ENCODE measurements at regions not wholly inside any gene's neighbourhood (a gene's known extent, or its start where the extent isn't known, plus 50 kb on each side); places are given as distances from the start of the nearest gene placed in this dataset.

- H3F3A ChIP-seq (ENCODE audit: low read length, unreplicated experiment) = no peaks in the 10 kb centered on the region
- no peaks in the 10 kb centered on the region for H3K79me2 ChIP-seq (ENCODE audit: low read length)
- no peaks in the 10 kb centered on the region for H3K9me3 ChIP-seq (ENCODE audit: low read length)
- POLR2A ChIA-PET (ENCODE audit: unreplicated experiment) = no interaction called here
- no peak overlapping the region for H2AFZ ChIP-seq (ENCODE audit: low read length)
- BruUV-seq (replicated peaks) = no TSS peak
- H3K27ac ChIP-seq (ENCODE audit: low read length) = no peak overlapping the region
- CTCF ChIA-PET = no interaction called here
- H3K4me2 ChIP-seq (ENCODE audit: low read length) = no peak overlapping the region
- H3K9ac ChIP-seq (ENCODE audit: low read length) = no peak overlapping the region
- no peaks in the 10 kb centered on the region for H3K27me3 ChIP-seq (ENCODE audit: low read length)
- H4K20me1 ChIP-seq (ENCODE audit: low read length) = no peaks in the 10 kb centered on the region
- intact Hi-C loops (cut with micrococcal nuclease) = no loop called here
- ATAC-seq = no peak
- TF ChIP-seq CTCF (conservative IDR thresholded peaks at IDR 0.05; ENCODE audit: low read depth, low read length) = no peak
- no peak for TF ChIP-seq EZH2phosphoT487 (IDR thresholded peaks at IDR 0.05; ENCODE audit: borderline replicate concordance, low read length)
- TF ChIP-seq EZH2 (IDR thresholded peaks at IDR 0.05; ENCODE audit: low read length, unreplicated experiment) = no peak
- H3K36me3 ChIP-seq (ENCODE audit: low read depth, low read length) = no peaks in the 10 kb centered on the region
- no peak for DNase-seq
- H3K4me1 ChIP-seq (ENCODE audit: insufficient read depth, low read length) = no peaks in the 10 kb centered on the region
- no peak overlapping the region for H3K4me3 ChIP-seq (ENCODE audit: low read length)
- no peaks in the 10 kb centered on the region for H3K9me2 ChIP-seq (replicated peaks; ENCODE audit: low read length)
Measured at GRCh38 chr1:14098294-14098913, 398.4 kb downstream of the PRDM2 start.

- peaks cover 16% of the 10 kb centered on the region for H3K27me3 ChIP-seq (ENCODE audit: low read length)
- no peak overlapping the region for H3K27ac ChIP-seq (ENCODE audit: low read length)
- H3K4me3 ChIP-seq (ENCODE audit: low read length) = no peak overlapping the region
- DNase-seq (no peak), ATAC-seq (no peak)
- H4K20me1 ChIP-seq (ENCODE audit: low read length) = no peaks in the 10 kb centered on the region
- H2AFZ ChIP-seq (ENCODE audit: low read length) = no peak overlapping the region
- H3K9me3 ChIP-seq (ENCODE audit: low read length) = no peaks in the 10 kb centered on the region; the same call in 1 of the 2 replicates
- H3K4me1 ChIP-seq (ENCODE audit: insufficient read depth, low read length) = no peaks in the 10 kb centered on the region
- H3K9ac ChIP-seq (ENCODE audit: low read length) = no peak overlapping the region
- no TSS peak for BruUV-seq (replicated peaks)
- H3F3A ChIP-seq (ENCODE audit: low read length, unreplicated experiment) = no peaks in the 10 kb centered on the region
- POLR2A ChIA-PET (ENCODE audit: unreplicated experiment) = no interaction called here
- CTCF ChIA-PET = no interaction called here
- intact Hi-C loops (cut with micrococcal nuclease) = loop anchor here (5.0 kb wide), 1 partner anchor 133 kb away; no protein-coding TSS in a partner anchor
- H3K4me2 ChIP-seq (ENCODE audit: low read length) = no peak overlapping the region
- no peaks in the 10 kb centered on the region for H3K79me2 ChIP-seq (ENCODE audit: low read length)
- H3K36me3 ChIP-seq (ENCODE audit: low read depth, low read length) = no peaks in the 10 kb centered on the region
- no peaks in the 10 kb centered on the region for H3K9me2 ChIP-seq (replicated peaks; ENCODE audit: low read length)
- TF ChIP-seq EZH2 (IDR thresholded peaks at IDR 0.05; ENCODE audit: low read length, unreplicated experiment) (no peak), CTCF (conservative IDR thresholded peaks at IDR 0.05; ENCODE audit: low read depth, low read length) (no peak), EZH2phosphoT487 (IDR thresholded peaks at IDR 0.05; ENCODE audit: borderline replicate concordance, low read length) (no peak)
Measured at GRCh38 chr1:14100444-14100843, 400.5 kb downstream of the PRDM2 start.

GRCh38 chr1:14100919-14101318 lies 400.9 kb downstream of the PRDM2 start:
- no peaks in the 10 kb centered on the region for H4K20me1 ChIP-seq (ENCODE audit: low read length)
- DNase-seq (no peak), ATAC-seq (no peak)
- ChIA-PET POLR2A (ENCODE audit: unreplicated experiment) (no interaction called here), CTCF (no interaction called here)
- H3K27me3 ChIP-seq (ENCODE audit: low read length) = peaks cover 20% of the 10 kb centered on the region
- H2AFZ ChIP-seq (ENCODE audit: low read length) = no peak overlapping the region
- H3K36me3 ChIP-seq (ENCODE audit: low read depth, low read length) = no peaks in the 10 kb centered on the region
- H3K9me2 ChIP-seq (replicated peaks; ENCODE audit: low read length) = no peaks in the 10 kb centered on the region
- no peaks in the 10 kb centered on the region for H3K79me2 ChIP-seq (ENCODE audit: low read length)
- no peak overlapping the region for H3K27ac ChIP-seq (ENCODE audit: low read length)
- no peaks in the 10 kb centered on the region; the same call in 1 of the 2 replicates for H3K9me3 ChIP-seq (ENCODE audit: low read length)
- no peaks in the 10 kb centered on the region for H3K4me1 ChIP-seq (ENCODE audit: insufficient read depth, low read length)
- intact Hi-C loops (cut with micrococcal nuclease) = loop anchor here (5.0 kb wide), 1 partner anchor 134 kb away; no protein-coding TSS in a partner anchor
- no peak overlapping the region for H3K4me2 ChIP-seq (ENCODE audit: low read length)
- H3K4me3 ChIP-seq (ENCODE audit: low read length) = no peak overlapping the region
- H3K9ac ChIP-seq (ENCODE audit: low read length) = no peak overlapping the region
- TF ChIP-seq EZH2 (IDR thresholded peaks at IDR 0.05; ENCODE audit: low read length, unreplicated experiment) (no peak), CTCF (conservative IDR thresholded peaks at IDR 0.05; ENCODE audit: low read depth, low read length) (no peak), EZH2phosphoT487 (IDR thresholded peaks at IDR 0.05; ENCODE audit: borderline replicate concordance, low read length) (no peak)
- BruUV-seq (replicated peaks) = no TSS peak
- no peaks in the 10 kb centered on the region for H3F3A ChIP-seq (ENCODE audit: low read length, unreplicated experiment)
